ENCODE measurements at regions not wholly inside any gene's neighbourhood (a gene's known extent, or its start where the extent isn't known, plus 50 kb on each side); places are given as distances from the start of the nearest gene placed in this dataset.

DNA sequence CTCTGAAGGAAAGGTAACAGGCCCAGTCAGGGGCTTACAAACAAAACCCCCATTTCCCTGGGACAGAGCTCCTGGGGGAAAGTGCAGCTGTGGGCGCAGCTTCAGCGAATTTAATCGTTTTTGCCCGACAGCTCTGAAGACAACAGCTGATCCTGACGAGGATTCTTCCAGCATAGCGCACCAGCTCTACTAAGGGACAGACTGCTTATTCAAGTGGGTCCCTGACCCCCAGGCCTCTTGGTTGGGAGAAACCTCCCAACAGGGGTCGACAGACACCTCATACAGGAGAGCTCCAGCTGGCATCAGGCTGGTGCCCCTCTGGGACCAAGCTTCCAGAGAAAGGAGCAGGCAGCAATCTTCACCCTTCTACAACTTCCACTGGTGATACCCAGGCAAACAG, 486.7 kb downstream of the PRR32 start:
- CTCF ChIA-PET, result no interaction called here
- Mint-ChIP-seq H3K36me3 (ENCODE audit: low read depth) (no peaks in the 10 kb centered on the region), H3K4me1 (ENCODE audit: low read depth) (no peaks in the 10 kb centered on the region), H3K4me3 (no peak overlapping the region), H3K27me3 (no peaks in the 10 kb centered on the region), H3K9me3 (peaks cover 5% of the 10 kb centered on the region), H3K27ac (no peak overlapping the region)
- intact Hi-C loops (cut with micrococcal nuclease), result no loop called here
- no peak for TF ChIP-seq CTCF (IDR thresholded peaks at IDR 0.05)
- ATAC-seq, result no peak
- DNase-seq, result no peak
- POLR2A ChIA-PET, result no interaction called here

- CTCF ChIA-PET, result no interaction called here
- no peak for DNase-seq
- no peak for TF ChIP-seq CTCF (IDR thresholded peaks at IDR 0.05)
- peaks cover 3% of the 10 kb centered on the region for H3K9me3 Mint-ChIP-seq
- H3K4me1 Mint-ChIP-seq (ENCODE audit: low read depth), result no peaks in the 10 kb centered on the region
- H3K4me3 Mint-ChIP-seq, result no peak overlapping the region
- no peaks in the 10 kb centered on the region for H3K27me3 Mint-ChIP-seq
- H3K27ac Mint-ChIP-seq, result no peak overlapping the region
- intact Hi-C loops (cut with micrococcal nuclease), result no loop called here
- POLR2A ChIA-PET, result no interaction called here
- H3K36me3 Mint-ChIP-seq (ENCODE audit: low read depth), result no peaks in the 10 kb centered on the region
- ATAC-seq, result no peak
These were observed 494.1 kb downstream of the PRR32 start for GRCh38 chrX:127313635-127314034.

- Mint-ChIP-seq H3K4me3 (no peak overlapping the region), H3K4me1 (ENCODE audit: low read depth) (no peaks in the 10 kb centered on the region), H3K36me3 (ENCODE audit: low read depth) (no peaks in the 10 kb centered on the region), H3K9me3 (no peaks in the 10 kb centered on the region), H3K27ac (no peak overlapping the region), H3K27me3 (no peaks in the 10 kb centered on the region)
- POLR2A ChIA-PET, result no interaction called here
- DNase-seq, result no peak
- intact Hi-C loops (cut with micrococcal nuclease), result no loop called here
- TF ChIP-seq CTCF (IDR thresholded peaks at IDR 0.05), result no peak
- no peak for ATAC-seq
- CTCF ChIA-PET, result no interaction called here
These were observed 497.6 kb downstream of the PRR32 start for GRCh38 chrX:127317159-127317558.

- Mint-ChIP-seq H3K9me3 (no peaks in the 10 kb centered on the region), H3K4me1 (ENCODE audit: low read depth) (no peaks in the 10 kb centered on the region), H3K27ac (no peak overlapping the region), H3K27me3 (no peaks in the 10 kb centered on the region), H3K36me3 (ENCODE audit: low read depth) (no peaks in the 10 kb centered on the region), H3K4me3 (no peak overlapping the region)
- no peak for ATAC-seq
- DNase-seq, result no peak
- TF ChIP-seq CTCF (IDR thresholded peaks at IDR 0.05), result no peak
- intact Hi-C loops (cut with micrococcal nuclease), result no loop called here
- ChIA-PET POLR2A (no interaction called here), CTCF (no interaction called here)
These were observed 504.6 kb downstream of the PRR32 start for GRCh38 chrX:127324128-127324527.

All from activated CD8-positive, alpha-beta T cell treated with anti-CD3 and anti-CD28 coated beads for 36 hours (primary cell).